GM23248 (cell line): ENCODE measurements at regions not wholly inside any gene's neighbourhood (a gene's known extent, or its start where the extent isn't known, plus 50 kb on each side); places are given as distances from the start of the nearest gene placed in this dataset.

Source experiments
- DNase-seq: peaks from one replicate; pipeline ENCODE4 v3.0.0-alpha.2; 2015
- H2AFZ ChIP-seq: fragments of 200-600 bp; sonication (generic); 2 replicates; pipeline ENCODE4 v1.6.1; 2016; ENCODE audit warnings: antibody characterized with exemption
- H3F3A ChIP-seq: fragments of 200-600 bp; sonication (generic); 2 replicates; pipeline ENCODE4 v1.6.1; 2016; ENCODE audit warnings: mild to moderate bottlenecking, antibody characterized with exemption, mixed run types; ENCODE audit not compliant: insufficient read depth
- H3K27ac ChIP-seq: fragments of 200-600 bp; sonication (generic); 2 replicates; pipeline ENCODE4 v1.5.1; 2016; ENCODE audit warnings: mild to moderate bottlenecking
- H3K27me3 ChIP-seq: fragments of 200-600 bp; sonication (generic); replicated peaks from 2 replicates; pipeline ENCODE4 v1.6.1; 2016; ENCODE audit warnings: mild to moderate bottlenecking; ENCODE audit not compliant: insufficient read depth
- H3K36me3 ChIP-seq: fragments of 200-600 bp; sonication (generic); 2 replicates; pipeline ENCODE4 v1.6.1; 2016; ENCODE audit warnings: low read depth, mild to moderate bottlenecking
- H3K4me1 ChIP-seq: fragments of 200-600 bp; sonication (generic); 2 replicates; pipeline ENCODE4 v1.6.1; 2016; ENCODE audit warnings: mild to moderate bottlenecking; ENCODE audit not compliant: insufficient read depth
- H3K4me2 ChIP-seq: fragments of 200-600 bp; sonication (generic); one replicate; pipeline ENCODE4 v1.6.1; 2016; ENCODE audit warnings: mild to moderate bottlenecking; ENCODE audit not compliant: unreplicated experiment
- H3K4me3 ChIP-seq: fragments of 200-600 bp; sonication (generic); 2 replicates; pipeline ENCODE4 v1.5.1; 2016; ENCODE audit warnings: mild to moderate bottlenecking
- H3K79me2 ChIP-seq: fragments of 200-600 bp; sonication (generic); 2 replicates; pipeline ENCODE4 v1.6.1; 2016; ENCODE audit warnings: mild to moderate bottlenecking; ENCODE audit not compliant: insufficient read depth
- H3K9ac ChIP-seq: fragments of 200-600 bp; sonication (generic); 2 replicates; pipeline ENCODE4 v1.6.1; 2016; ENCODE audit warnings: mild to moderate bottlenecking
- H3K9me2 ChIP-seq: fragments of 200-600 bp; sonication (generic); 2 replicates; pipeline ENCODE4 v1.6.1; 2016; ENCODE audit warnings: mixed run types, mild to moderate bottlenecking, moderate library complexity; ENCODE audit not compliant: insufficient read depth
- H3K9me3 ChIP-seq: fragments of 200-600 bp; sonication (generic); one replicate; pipeline ENCODE4 v1.6.1; 2017; ENCODE audit warnings: low read depth
- H4K20me1 ChIP-seq: fragments of 200-600 bp; sonication (generic); 2 replicates; pipeline ENCODE4 v1.6.0; 2016; ENCODE audit not compliant: insufficient read depth
- EZH2 ChIP-seq: fragments of 200-600 bp; sonication (generic); IDR thresholded peaks from 2 replicates; pipeline ENCODE4 v1.6.1; 2018; ENCODE audit warnings: antibody characterized with exemption, mild to moderate bottlenecking; ENCODE audit not compliant: insufficient read depth, poor library complexity, severe bottlenecking
- EZH2phosphoT487 ChIP-seq: fragments of 200-600 bp; sonication (generic); IDR thresholded peaks from 2 replicates; pipeline ENCODE4 v1.6.1; 2018; ENCODE audit warnings: antibody characterized with exemption, moderate library complexity, mild to moderate bottlenecking, low read depth; ENCODE audit not compliant: insufficient read depth
- WGBS, 2 experiments: methylation state at CpG; one replicate each; pipeline ENCODE4 v1.1.6; 2015 to 2017; ENCODE audit warnings: low lambda C conversion rate in 2 of 2, low coverage in 1 of 2; ENCODE audit errors: missing lambda C conversion rate in 2 of 2; 5-methylcytosine and 5-hydroxymethylcytosine counted together
- in situ Hi-C: fragments of 300-500 bp; cut with MboI; formaldehyde crosslinking; loops from 2 replicates; pipeline ENCODE4 v1.15.0; 2020

DNA sequence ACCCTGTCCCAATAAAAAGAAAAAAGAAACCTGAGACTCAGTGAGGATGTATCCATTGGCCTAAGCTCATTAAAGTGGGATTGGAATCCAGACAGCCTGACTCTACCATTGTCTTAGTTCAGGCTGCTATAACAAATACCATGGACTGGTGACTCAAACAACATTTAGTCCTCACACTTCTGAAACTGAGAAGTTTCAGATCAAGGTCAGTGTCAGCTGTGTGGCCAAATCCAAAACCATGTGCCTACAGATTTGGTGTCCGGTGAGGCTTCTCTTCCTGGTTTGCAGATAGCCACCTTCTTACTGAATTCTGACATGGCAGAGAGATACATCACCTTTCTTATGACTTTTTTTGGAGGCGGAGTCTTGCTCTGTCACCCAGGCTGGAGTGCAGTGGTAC is 53.3 kb upstream of the KDM8 start:
- H3K4me2 ChIP-seq, result no peak overlapping the region
- no peaks in the 10 kb centered on the region for H3K27me3 ChIP-seq
- TF ChIP-seq EZH2, result no peak
- in situ Hi-C loops, result loop anchor here (10.0 kb wide), 1 partner anchor 225 kb away; no protein-coding TSS in a partner anchor
- H3F3A ChIP-seq, result no peaks in the 10 kb centered on the region
- H3K9me3 ChIP-seq, result no peaks in the 10 kb centered on the region
- H3K79me2 ChIP-seq, result no peaks in the 10 kb centered on the region
- H4K20me1 ChIP-seq, result no peaks in the 10 kb centered on the region
- no peak overlapping the region for H2AFZ ChIP-seq
- H3K27ac ChIP-seq, result no peak overlapping the region
- H3K9ac ChIP-seq, result no peak overlapping the region
- no peaks in the 10 kb centered on the region for H3K9me2 ChIP-seq
- no peaks in the 10 kb centered on the region for H3K36me3 ChIP-seq
- 76 to 81% methylated on average over 2 of the region's 2 CpGs for WGBS, 2 experiments
- H3K4me1 ChIP-seq, result no peaks in the 10 kb centered on the region
- DNase-seq, result no peak
- no peak overlapping the region for H3K4me3 ChIP-seq

DNA sequence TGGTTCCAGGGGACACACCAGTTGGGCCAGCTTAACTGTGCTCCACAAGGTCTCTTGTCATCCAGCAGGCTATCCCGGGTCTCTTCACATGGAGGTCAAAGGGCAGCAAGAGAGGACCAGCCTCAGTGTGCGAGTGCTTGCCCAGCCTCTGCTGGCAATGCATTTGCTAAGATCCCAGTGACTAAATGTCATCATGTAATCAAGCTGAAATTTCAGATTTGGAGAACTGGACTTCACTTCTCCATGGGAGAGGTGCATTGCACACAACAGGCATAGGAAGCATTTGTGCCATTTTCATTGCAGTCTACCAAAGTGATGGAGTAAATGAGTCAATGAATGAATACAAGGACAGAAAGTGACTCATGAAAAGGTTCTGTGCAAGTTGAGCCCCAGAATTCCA is 51.2 kb upstream of the KDM8 start:
- 93 to 100% methylated on average over 2 of the region's 2 CpGs for WGBS, 2 experiments
- DNase-seq, result peak; percentile 58
- no peak overlapping the region for H3K27ac ChIP-seq

DNA sequence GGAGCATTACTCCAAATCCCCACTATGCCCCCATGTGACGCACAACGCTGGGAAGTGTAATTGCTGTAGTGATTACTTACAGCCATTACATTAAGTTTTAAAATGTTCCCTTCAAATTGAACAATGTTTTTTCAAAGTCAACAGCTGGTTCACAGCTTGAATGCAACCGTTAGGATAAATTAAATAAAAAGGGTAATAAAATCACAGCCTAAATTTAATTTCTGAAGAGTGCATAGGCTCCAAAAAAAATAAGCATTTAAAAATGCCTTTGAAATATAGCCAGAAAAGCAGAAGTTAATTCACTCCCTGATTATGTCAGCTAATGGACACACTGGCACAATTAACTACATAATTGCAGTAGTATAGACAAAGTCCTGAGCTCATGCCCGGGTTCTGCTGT is 50.5 kb upstream of the KDM8 start:
- TF ChIP-seq EZH2, result no peak
- no peak for TF ChIP-seq EZH2phosphoT487
- Histone ChIP-seq H3K27ac (no peak overlapping the region), H3K9me2 (no peaks in the 10 kb centered on the region), H3K9ac (no peak overlapping the region), H3K9me3 (no peaks in the 10 kb centered on the region), H3K36me3 (no peaks in the 10 kb centered on the region), H3F3A (no peaks in the 10 kb centered on the region), H3K4me1 (no peaks in the 10 kb centered on the region), H2AFZ (no peak overlapping the region), H3K27me3 (no peaks in the 10 kb centered on the region), H3K79me2 (no peaks in the 10 kb centered on the region), H4K20me1 (no peaks in the 10 kb centered on the region), H3K4me2 (no peak overlapping the region), H3K4me3 (no peak overlapping the region)
- WGBS, 2 experiments, result 73 to 74% methylated on average over 4 of the region's 4 CpGs
- DNase-seq, result no peak
- in situ Hi-C loops, result loop anchor here (10.0 kb wide), 1 partner anchor 222 kb away; no protein-coding TSS in a partner anchor

More for the DNA sequence above, 51.2 kb upstream of the KDM8 start:
- Histone ChIP-seq H3K9ac (no peak overlapping the region), H3K4me1 (no peaks in the 10 kb centered on the region), H3K27me3 (no peaks in the 10 kb centered on the region), H3K9me2 (no peaks in the 10 kb centered on the region), H3K9me3 (no peaks in the 10 kb centered on the region), H3K79me2 (no peaks in the 10 kb centered on the region), H3K36me3 (no peaks in the 10 kb centered on the region), H3F3A (no peaks in the 10 kb centered on the region), H2AFZ (no peak overlapping the region), H4K20me1 (no peaks in the 10 kb centered on the region), H3K4me2 (no peak overlapping the region), H3K4me3 (no peak overlapping the region)
- in situ Hi-C loops, result loop anchor here (10.0 kb wide), 1 partner anchor 223 kb away; no protein-coding TSS in a partner anchor
- TF ChIP-seq EZH2phosphoT487 (no peak), EZH2 (no peak)
